ENCODE measurements at regions not wholly inside any gene's neighbourhood (a gene's known extent, or its start where the extent isn't known, plus 50 kb on each side); places are given as distances from the start of the nearest gene placed in this dataset.

DNA sequence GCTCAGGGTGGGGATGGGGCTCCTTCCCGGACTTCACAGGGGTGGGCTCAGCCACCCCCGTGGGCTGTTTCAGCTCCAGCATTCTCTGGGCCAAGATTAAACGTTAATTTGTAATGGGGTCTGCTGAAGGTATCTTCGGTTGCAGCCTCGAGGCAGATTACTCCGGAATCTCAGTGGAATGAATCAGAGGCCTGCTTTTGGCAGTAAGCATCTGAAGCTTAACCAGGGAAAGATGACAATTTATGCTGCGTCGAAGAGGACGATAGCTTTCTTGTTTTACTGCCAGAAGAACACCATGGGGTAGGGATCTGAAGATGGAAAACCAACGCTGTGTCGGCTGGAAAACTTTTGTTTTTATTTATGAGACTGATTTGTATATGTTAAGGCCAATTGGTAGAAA is 129.2 kb upstream of the MSX1 start:
- in situ Hi-C loops (cut with MboI): no loop called here
- no peak overlapping the region for H3K4me2 ChIP-seq (ENCODE audit: control insufficient read depth, insufficient read depth)
- H3K4me3 ChIP-seq: no peak overlapping the region
- no peak overlapping the region for H2AFZ ChIP-seq (ENCODE audit: control insufficient read depth, low read depth, low read length)
- FAIRE-seq (no peak), DNase-seq (ENCODE audit: low read depth, low spot score) (no peak), ATAC-seq (no peak)
- POLR2A ChIA-PET: no interaction called here
- H3K79me2 ChIP-seq (ENCODE audit: control insufficient read depth, insufficient read depth, low read length): no peaks in the 10 kb centered on the region
- intact Hi-C loops (cut with micrococcal nuclease; ENCODE audit: unreplicated experiment): no loop called here
- TF ChIP-seq, protein P1, sequence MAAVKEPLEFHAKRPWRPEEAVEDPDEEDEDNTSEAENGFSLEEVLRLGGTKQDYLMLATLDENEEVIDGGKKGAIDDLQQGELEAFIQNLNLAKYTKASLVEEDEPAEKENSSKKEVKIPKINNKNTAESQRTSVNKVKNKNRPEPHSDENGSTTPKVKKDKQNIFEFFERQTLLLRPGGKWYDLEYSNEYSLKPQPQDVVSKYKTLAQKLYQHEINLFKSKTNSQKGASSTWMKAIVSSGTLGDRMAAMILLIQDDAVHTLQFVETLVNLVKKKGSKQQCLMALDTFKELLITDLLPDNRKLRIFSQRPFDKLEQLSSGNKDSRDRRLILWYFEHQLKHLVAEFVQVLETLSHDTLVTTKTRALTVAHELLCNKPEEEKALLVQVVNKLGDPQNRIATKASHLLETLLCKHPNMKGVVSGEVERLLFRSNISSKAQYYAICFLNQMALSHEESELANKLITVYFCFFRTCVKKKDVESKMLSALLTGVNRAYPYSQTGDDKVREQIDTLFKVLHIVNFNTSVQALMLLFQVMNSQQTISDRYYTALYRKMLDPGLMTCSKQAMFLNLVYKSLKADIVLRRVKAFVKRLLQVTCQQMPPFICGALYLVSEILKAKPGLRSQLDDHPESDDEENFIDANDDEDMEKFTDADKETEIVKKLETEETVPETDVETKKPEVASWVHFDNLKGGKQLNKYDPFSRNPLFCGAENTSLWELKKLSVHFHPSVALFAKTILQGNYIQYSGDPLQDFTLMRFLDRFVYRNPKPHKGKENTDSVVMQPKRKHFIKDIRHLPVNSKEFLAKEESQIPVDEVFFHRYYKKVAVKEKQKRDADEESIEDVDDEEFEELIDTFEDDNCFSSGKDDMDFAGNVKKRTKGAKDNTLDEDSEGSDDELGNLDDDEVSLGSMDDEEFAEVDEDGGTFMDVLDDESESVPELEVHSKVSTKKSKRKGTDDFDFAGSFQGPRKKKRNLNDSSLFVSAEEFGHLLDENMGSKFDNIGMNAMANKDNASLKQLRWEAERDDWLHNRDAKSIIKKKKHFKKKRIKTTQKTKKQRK (IDR thresholded peaks at IDR 0.05; ENCODE audit: low read depth, low read length): no peak
- TF ChIP-seq RELB (IDR thresholded peaks at IDR 0.05; ENCODE audit: low read depth) (no peak), MEF2B (IDR thresholded peaks at IDR 0.05; ENCODE audit: partially characterized antibody, poor library complexity, severe bottlenecking) (no peak), ATF7 (IDR thresholded peaks at IDR 0.05; ENCODE audit: low read depth) (no peak)
- H4K20me1 ChIP-seq (ENCODE audit: control insufficient read depth, insufficient read depth): no peaks in the 10 kb centered on the region
- no peaks in the 10 kb centered on the region for H3K27me3 ChIP-seq (replicated peaks in 1 of 2; ENCODE audit: control insufficient read depth in 2 of 2, insufficient read depth in 2 of 2, low read length in 1 of 2)
- BruUV-seq (replicated peaks): no TSS peak
- RAD21 ChIA-PET (ENCODE audit: unreplicated experiment): no interaction called here
- SMC1A ChIA-PET (ENCODE audit: uncharacterized antibody, unreplicated experiment): no interaction called here
- no peaks in the 10 kb centered on the region for H3K4me1 ChIP-seq (ENCODE audit: control insufficient read depth, insufficient read depth, low read length)
- CTCF ChIA-PET: no interaction called here
- H3K9ac ChIP-seq (ENCODE audit: control insufficient read depth, insufficient read depth, low read length): no peak overlapping the region
- no peak overlapping the region for H3K27ac ChIP-seq (ENCODE audit: control insufficient read depth, insufficient read depth)
- H3K36me3 ChIP-seq (ENCODE audit: control insufficient read depth in 2 of 2, insufficient read depth in 2 of 2, low read length in 1 of 2): no peaks in the 10 kb centered on the region
- WGBS (ENCODE audit: insufficient coverage, insufficient replicate concordance, low lambda C conversion rate, missing lambda C conversion rate): 73% methylated on average over 11 of the region's 11 CpGs
- H3K9me3 ChIP-seq (replicated peaks; ENCODE audit: control insufficient read depth, insufficient read depth, low read length): peaks cover 6% of the 10 kb centered on the region; the same call in 1 of the 3 replicates

All from GM12878 (cell line).